22Rv1 (cell line): ENCODE measurements at regions not wholly inside any gene's neighbourhood (a gene's known extent, or its start where the extent isn't known, plus 50 kb on each side); places are given as distances from the start of the nearest gene placed in this dataset.

Experiments
- ZFX ChIP-seq: fragments of 450-650 bp; IDR thresholded peaks from 2 replicates; pipeline ENCODE4 v1.6.1; 2017; ENCODE audit warnings: antibody characterized with exemption, borderline replicate concordance
- TF ChIP-seq, protein P1 (sequence below): fragments of 450-650 bp; IDR thresholded peaks from 2 replicates; pipeline ENCODE4 v1.5.1; 2017; ENCODE audit warnings: mild to moderate bottlenecking

- TF ChIP-seq, protein P1, sequence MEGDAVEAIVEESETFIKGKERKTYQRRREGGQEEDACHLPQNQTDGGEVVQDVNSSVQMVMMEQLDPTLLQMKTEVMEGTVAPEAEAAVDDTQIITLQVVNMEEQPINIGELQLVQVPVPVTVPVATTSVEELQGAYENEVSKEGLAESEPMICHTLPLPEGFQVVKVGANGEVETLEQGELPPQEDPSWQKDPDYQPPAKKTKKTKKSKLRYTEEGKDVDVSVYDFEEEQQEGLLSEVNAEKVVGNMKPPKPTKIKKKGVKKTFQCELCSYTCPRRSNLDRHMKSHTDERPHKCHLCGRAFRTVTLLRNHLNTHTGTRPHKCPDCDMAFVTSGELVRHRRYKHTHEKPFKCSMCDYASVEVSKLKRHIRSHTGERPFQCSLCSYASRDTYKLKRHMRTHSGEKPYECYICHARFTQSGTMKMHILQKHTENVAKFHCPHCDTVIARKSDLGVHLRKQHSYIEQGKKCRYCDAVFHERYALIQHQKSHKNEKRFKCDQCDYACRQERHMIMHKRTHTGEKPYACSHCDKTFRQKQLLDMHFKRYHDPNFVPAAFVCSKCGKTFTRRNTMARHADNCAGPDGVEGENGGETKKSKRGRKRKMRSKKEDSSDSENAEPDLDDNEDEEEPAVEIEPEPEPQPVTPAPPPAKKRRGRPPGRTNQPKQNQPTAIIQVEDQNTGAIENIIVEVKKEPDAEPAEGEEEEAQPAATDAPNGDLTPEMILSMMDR: no peak
- no peak for TF ChIP-seq ZFX
Observed at GRCh38 chr1:58891347-58891746, 107.5 kb upstream of the JUN start.
